ENCODE measurements at regions not wholly inside any gene's neighbourhood (a gene's known extent, or its start where the extent isn't known, plus 50 kb on each side); places are given as distances from the start of the nearest gene placed in this dataset.
"Not testable (repeated sequence)": the region's sequence is repeated elsewhere in the genome, so short reads cannot be mapped to it uniquely, and the experiment has no call there.

DNA sequence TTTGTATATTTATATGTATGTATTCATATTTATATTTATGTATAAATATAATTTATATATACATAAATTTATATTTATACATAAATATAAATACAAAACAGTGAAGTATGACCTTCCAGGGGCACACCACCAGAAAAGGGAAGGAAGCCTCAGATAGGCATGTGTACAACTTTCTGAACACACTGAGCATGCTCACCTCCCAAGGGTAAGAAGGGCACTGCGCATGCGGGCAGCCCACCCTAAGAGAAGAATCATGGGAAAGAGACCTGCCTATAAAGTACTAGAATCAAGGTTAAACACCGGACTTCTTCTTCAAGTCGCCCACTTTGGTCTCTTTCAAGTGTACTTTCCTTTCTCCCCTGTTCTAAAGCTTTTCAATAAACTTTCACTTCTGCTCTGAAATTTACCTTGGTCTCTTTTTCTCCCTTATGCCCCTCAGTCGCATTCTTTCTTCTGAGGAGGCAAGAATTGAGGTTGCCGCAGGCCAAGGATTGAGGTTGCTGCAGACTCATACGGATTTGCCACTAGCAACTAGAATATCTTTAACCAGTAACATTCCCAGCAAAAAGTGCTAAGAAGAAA lies 600.3 kb downstream of the RPIA start:
- TF ChIP-seq, protein P1, sequence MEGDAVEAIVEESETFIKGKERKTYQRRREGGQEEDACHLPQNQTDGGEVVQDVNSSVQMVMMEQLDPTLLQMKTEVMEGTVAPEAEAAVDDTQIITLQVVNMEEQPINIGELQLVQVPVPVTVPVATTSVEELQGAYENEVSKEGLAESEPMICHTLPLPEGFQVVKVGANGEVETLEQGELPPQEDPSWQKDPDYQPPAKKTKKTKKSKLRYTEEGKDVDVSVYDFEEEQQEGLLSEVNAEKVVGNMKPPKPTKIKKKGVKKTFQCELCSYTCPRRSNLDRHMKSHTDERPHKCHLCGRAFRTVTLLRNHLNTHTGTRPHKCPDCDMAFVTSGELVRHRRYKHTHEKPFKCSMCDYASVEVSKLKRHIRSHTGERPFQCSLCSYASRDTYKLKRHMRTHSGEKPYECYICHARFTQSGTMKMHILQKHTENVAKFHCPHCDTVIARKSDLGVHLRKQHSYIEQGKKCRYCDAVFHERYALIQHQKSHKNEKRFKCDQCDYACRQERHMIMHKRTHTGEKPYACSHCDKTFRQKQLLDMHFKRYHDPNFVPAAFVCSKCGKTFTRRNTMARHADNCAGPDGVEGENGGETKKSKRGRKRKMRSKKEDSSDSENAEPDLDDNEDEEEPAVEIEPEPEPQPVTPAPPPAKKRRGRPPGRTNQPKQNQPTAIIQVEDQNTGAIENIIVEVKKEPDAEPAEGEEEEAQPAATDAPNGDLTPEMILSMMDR (IDR thresholded peaks at IDR 0.05) = not testable (repeated sequence)
- not testable (repeated sequence) for TF ChIP-seq POLR2A, POLR2AphosphoS5 (IDR thresholded peaks at IDR 0.05)
